NT2/D1 (cell line): ENCODE measurements at regions not wholly inside any gene's neighbourhood (a gene's known extent, or its start where the extent isn't known, plus 50 kb on each side); places are given as distances from the start of the nearest gene placed in this dataset.

ENCODE experiments used
- YY1 ChIP-seq: IDR thresholded peaks from 2 replicates; pipeline ENCODE4 v1.6.1; 2011; ENCODE audit not compliant: insufficient read length, insufficient read depth
- ZNF274 ChIP-seq: IDR thresholded peaks from 2 replicates; pipeline ENCODE4 v1.6.1; 2011; ENCODE audit warnings: mild to moderate bottlenecking, low read depth, low read length

DNA sequence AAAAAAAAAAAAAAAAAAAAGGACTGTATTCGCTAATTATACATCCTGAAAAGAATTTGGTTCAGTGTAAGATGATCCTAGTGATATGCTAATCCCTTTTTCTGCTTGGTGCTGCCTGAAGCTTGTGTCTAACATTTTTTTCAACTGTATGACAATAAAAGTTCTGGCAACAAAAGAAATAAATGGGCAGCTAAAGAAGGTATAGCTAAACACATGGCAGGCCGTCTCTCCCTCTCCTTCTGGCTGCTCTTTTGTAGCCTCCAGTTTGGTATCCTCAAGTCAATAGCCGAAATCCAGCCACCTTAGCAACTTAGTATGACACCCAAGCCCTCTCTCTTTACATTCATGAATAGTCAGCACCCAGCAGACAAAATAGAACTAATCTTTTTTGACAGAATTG lies 198.3 kb upstream of the OTX2 start:
- TF ChIP-seq ZNF274: no peak
- no peak for TF ChIP-seq YY1
